Suprapubic skin (tissue), 3 donors: ENCODE measurements at regions not wholly inside any gene's neighbourhood (a gene's known extent, or its start where the extent isn't known, plus 50 kb on each side); places are given as distances from the start of the nearest gene placed in this dataset.

ENCODE experiments used
- CTCF ChIP-seq, 2 donors: fragments of 200-600 bp in 1 of 2; fragments of 450-650 bp in 1 of 2; sonication (generic) in 1 of 2; IDR thresholded peaks; one replicate each; pipeline ENCODE4 v1.5.1; 2016 to 2019; ENCODE audit warnings: antibody characterized with exemption in 2 of 2, mild to moderate bottlenecking in 1 of 2, moderate library complexity in 1 of 2
- POLR2A ChIP-seq, 2 donors: fragments of 450-650 bp; IDR thresholded peaks; one replicate each; pipeline ENCODE4 v1.6.1; 2017; ENCODE audit warnings: antibody characterized with exemption in 2 of 2, mild to moderate bottlenecking in 2 of 2, moderate library complexity in 2 of 2

- TF ChIP-seq CTCF (IDR thresholded peaks at IDR 0.05) (no peak), POLR2A (IDR thresholded peaks at IDR 0.05) (no peak)
Measured at GRCh38 chr2:129180124-129180716, 799.2 kb upstream of the RAB6C start.
